DMS 273 (cell line): ENCODE measurements at regions not wholly inside any gene's neighbourhood (a gene's known extent, or its start where the extent isn't known, plus 50 kb on each side); places are given as distances from the start of the nearest gene placed in this dataset.
"Not testable (repeated sequence)": the region's sequence is repeated elsewhere in the genome, so short reads cannot be mapped to it uniquely, and the experiment has no call there.

Experiments
- DNase-seq: peaks from one replicate; lab custom pipeline; 2025; ENCODE audit not compliant: unreplicated experiment; lab: John Stamatoyannopoulos, UW

DNA sequence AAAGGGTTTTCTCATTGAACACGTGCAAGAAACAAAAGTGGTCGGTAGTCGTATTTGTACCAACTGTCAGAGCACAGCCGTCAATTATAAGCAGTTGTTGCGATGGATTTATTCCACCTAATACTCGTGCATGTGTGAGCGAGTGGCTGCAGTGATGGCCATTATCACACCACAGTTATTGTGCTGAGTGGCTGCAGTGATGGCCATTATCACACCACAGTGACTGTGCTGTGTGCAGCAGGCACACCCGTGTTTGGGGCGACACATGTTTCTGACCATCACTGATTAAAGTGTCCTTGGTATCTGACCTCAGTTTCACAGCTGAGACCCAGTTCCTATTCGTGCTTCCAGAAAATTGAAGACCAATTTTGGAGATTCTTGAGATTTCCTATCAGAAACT, 142.9 kb upstream of the PFKP start:
- DNase-seq: no peak

- DNase-seq: no peak
Measured at GRCh38 chr10:2921956-2922680, 145.2 kb upstream of the PFKP start.

GRCh38 chr10:2920637-2921036, 146.7 kb upstream of the PFKP start:
- DNase-seq: no peak

- no peak for DNase-seq
Measured at GRCh38 chr10:2920168-2920567, 147.2 kb upstream of the PFKP start.

DNA sequence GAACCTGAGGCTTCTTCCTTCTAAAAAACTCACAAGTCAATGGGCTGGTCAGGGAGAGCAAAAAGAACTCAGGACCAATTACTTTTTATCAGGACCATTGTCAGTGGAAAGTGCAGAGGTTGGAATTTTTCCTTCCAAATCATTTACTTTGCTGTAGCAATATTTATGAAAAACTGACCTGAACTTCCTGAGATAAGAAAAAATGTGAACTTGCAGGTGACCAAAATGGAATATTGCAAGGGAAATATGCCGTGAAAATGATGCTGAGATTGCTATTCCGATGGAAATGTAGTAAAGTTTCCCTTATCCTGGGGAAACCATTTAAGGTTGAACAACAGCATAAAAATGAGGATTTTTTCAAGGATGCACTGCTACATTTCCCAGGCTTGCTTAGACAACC, 148.3 kb upstream of the PFKP start:
- no peak for DNase-seq

DNA sequence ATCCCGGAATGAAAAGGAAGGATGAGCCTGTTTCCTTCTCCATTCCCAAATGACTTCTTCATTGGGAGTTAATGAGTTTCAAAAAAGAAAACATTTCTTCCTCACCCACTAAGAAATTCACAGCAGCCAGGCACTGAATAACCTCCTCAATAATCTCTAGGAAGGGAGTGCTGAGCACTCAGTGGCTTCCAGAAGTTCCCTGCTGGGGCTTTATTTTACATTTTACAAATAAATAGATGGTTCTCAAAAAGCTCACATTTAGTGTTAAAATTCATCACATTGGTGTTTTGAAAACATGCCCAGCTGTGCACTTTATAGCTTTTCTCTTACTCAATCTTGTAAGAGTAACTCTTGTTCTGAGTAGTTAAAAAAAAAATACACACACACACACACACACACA, 148.9 kb upstream of the PFKP start:
- no peak for DNase-seq

GRCh38 chr10:2917926-2918325, 149.4 kb upstream of the PFKP start:
- DNase-seq: no peak

- no peak for DNase-seq
Measured at GRCh38 chr10:2915412-2915811, 151.9 kb upstream of the PFKP start.

GRCh38 chr10:2914741-2915140, 152.6 kb upstream of the PFKP start:
- no peak for DNase-seq

DNA sequence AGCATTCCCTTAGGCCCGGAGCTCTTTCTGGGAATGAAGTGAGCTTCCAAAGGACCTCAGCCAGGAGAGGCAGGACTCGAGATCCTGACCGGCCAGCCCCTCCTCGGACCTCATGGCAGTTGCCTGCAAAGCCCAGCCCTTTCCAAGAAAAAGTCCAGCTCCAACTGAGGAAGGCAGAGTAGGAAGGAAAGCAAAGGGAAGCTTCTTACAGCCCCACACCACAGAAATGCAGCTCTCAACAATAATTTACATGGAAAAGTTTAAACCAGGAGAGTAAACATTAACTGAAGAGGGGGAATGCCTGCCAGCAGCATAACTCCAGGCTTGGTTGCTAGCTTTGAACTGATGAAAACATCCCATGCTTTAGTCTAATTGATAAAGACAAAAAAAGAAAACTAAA, 153.9 kb upstream of the PFKP start:
- DNase-seq: no peak

DNA sequence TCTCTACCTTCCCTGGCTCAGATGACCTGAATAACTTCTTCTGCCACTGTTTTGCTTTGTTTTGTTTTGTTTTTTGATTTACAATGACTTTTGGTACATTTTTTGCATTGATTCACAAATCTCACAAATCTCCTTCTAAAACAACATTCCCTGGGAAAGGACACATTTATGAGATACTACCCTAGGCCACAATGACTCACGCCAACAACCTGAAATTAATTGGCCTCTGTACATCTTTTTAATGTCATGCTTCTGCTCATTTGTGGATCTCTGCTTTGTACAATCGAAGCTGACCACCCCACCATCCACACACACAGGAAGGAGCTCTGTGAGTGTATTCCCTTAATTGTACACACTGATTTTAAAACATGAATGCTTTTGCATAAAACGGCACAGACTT, 156.7 kb upstream of the PFKP start:
- no peak for DNase-seq

GRCh38 chr10:2909921-2910320, 157.4 kb upstream of the PFKP start:
- no peak for DNase-seq

DNA sequence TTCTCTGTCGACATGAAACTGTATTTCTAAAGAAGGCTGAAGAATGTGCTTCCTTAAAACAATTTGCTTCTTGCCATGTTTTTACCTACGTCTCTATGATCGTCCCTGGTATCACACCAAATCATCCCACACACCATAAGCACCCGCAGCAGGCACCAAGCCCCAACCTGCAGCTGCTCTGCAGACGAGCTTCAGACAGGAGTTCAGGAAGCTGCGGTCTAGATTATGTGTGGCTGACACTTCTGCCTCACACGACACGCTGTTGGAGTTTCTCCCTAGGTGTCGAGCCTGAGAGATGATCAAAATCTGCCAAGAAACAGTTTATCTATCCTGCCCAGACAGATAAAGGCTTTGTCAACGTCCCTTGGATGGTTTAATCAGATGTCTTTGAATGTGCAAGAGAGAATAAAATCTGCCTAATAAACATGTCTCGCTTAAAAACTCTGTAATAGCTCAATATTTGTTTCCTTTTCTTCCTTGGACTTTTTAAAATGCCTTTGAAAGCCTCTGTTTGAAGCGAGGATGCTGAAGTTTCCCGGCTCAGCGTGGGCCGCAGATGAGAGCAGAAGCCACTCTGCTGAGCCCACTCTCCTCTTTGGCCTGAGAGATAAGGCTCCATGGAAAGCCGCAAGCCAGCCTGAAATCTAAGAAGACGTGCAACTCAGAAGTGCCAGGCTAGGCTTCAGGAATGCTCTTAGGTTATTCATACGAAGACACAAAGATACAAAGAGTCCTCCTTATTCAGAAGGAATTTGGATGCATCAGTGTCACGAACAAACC, 158.3 kb upstream of the PFKP start:
- DNase-seq: no peak

- DNase-seq: no peak
Measured at GRCh38 chr10:2906974-2907373, 160.4 kb upstream of the PFKP start.

- DNase-seq: no peak
Measured at GRCh38 chr10:2905851-2906250, 161.5 kb upstream of the PFKP start.

DNA sequence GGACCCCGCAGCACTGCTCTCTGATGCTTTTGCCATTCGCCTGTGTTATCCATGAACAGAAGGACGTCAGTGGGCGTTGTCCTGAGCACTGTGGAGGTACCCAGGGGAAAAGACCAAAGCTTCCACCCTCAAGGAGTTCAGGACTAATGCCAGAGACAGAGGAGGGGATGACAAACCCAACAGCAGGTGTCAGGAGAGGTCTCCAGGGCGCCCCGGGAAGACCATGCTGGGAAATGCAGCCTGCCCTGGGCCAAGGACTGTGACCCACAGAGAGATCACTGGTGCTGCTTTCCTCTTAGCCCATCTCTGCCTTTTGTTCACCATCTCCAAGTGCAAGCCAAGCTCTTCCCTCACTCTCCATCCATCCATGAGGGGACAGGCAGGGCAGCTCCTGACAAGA, 166.8 kb upstream of the PFKP start:
- no peak for DNase-seq

- DNase-seq: no peak
Measured at GRCh38 chr10:2899246-2899951, 167.9 kb upstream of the PFKP start.

- DNase-seq: no peak
Measured at GRCh38 chr10:2898509-2898860, 168.9 kb upstream of the PFKP start.

- DNase-seq: no peak
Measured at GRCh38 chr10:2897619-2898508, 169.5 kb upstream of the PFKP start.

DNA sequence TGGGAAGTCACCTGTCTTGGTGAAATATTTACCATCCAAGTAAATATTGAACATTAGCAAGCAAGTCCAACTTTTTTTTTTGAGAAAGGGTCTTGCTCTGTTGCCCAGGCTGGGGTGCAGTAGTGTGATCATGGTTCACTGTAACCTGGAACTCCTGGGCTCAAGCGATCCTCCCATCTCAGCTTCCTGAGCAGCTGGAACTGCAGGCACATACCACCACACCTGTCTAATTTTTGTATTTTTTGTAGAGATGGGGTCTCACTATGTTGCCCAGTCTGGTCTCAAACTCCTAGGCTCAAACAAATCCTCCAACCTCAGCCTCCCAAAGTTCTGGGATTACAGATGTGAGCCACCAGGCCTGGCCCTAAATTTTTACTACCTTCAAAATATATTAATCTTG, 171.0 kb upstream of the PFKP start:
- not testable (repeated sequence) for DNase-seq

- no peak for DNase-seq
Measured at GRCh38 chr10:2895594-2896196, 171.7 kb upstream of the PFKP start.
